ENCODE measurements at regions not wholly inside any gene's neighbourhood (a gene's known extent, or its start where the extent isn't known, plus 50 kb on each side); places are given as distances from the start of the nearest gene placed in this dataset.

- ATAC-seq (no peak), DNase-seq (no peak)
- no peaks in the 10 kb centered on the region for H3K4me1 Mint-ChIP-seq
- peaks cover 6% of the 10 kb centered on the region for H3K27me3 Mint-ChIP-seq
- H3K36me3 Mint-ChIP-seq: no peaks in the 10 kb centered on the region
- CTCF ChIA-PET: no interaction called here
- H3K9me3 Mint-ChIP-seq (ENCODE audit: low read depth): peaks cover 4% of the 10 kb centered on the region
- no peak overlapping the region for H3K4me3 Mint-ChIP-seq
- no peak overlapping the region for H3K27ac Mint-ChIP-seq
Observed at GRCh38 chr14:81681541-81681940, 147.9 kb upstream of the SEL1L start.

DNA sequence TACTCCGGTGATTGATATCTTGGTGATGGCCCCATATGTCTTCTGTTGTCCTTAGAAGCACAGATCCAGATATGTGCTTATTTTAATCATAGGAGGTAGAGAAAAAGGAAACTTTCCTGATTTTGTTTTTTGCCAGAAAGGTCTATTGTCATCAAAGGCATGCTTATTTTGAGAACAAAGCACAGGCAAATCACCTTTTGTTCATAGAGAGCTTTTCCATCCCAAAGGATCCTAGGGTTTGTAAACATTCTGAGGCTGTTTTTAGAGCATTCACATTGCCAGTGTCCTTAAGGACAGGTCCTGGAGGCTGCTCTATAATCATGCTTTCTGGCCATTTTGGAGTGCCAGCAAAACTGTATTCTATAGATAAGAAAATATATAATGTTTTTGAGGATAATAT is 148.5 kb upstream of the SEL1L start:
- no peak overlapping the region for H3K27ac Mint-ChIP-seq
- H3K4me3 Mint-ChIP-seq: no peak overlapping the region
- peaks cover 6% of the 10 kb centered on the region for H3K27me3 Mint-ChIP-seq
- H3K4me1 Mint-ChIP-seq: no peaks in the 10 kb centered on the region
- CTCF ChIA-PET: no interaction called here
- H3K9me3 Mint-ChIP-seq (ENCODE audit: low read depth): peaks cover 4% of the 10 kb centered on the region
- H3K36me3 Mint-ChIP-seq: no peaks in the 10 kb centered on the region
- no peak for ATAC-seq
- no peak for DNase-seq

DNA sequence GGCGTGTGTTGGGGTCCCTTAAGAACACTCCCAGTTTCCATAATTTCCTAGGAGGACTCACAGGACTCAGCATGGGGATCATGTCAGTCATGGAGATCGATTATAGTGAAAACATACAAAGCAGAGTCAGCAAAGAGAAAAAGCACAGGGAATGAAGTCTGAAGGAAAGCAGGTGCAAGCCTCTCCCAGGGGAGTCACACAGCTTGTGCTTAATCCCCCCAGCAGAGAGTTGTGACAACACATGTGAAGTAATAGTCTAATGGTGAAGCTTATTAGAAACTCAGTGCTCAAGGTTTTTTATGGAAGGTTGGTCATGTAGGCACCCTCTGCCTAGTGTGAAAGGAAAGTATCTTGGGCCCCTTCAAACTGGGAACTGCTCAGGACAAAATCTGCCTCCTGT is 149.0 kb upstream of the SEL1L start:
- no peaks in the 10 kb centered on the region for H3K36me3 Mint-ChIP-seq

DNA sequence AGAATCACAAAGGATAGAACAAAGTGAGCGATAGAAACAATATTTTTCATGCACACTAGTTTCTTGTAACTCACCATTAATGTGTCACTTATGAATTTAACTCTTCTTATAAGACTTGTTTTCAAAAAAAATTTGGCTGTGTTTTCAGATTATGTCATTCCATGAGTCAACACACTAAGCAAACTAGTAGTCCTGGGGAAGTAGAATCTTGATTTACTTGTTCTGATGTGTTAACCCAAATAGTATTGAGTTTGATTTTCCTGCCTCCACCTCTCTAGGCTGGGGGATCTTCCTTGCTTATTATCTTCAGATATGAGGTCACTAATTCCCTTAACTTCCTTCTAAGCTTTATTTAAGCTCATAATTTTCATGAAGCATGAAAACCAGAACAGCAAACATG is 151.0 kb upstream of the SEL1L start:
- ATAC-seq (no peak), DNase-seq (no peak)
- Mint-ChIP-seq H3K27me3 (peaks cover 6% of the 10 kb centered on the region), H3K36me3 (no peaks in the 10 kb centered on the region), H3K4me3 (no peak overlapping the region), H3K9me3 (ENCODE audit: low read depth) (peaks cover 4% of the 10 kb centered on the region), H3K4me1 (no peaks in the 10 kb centered on the region), H3K27ac (no peak overlapping the region)
- CTCF ChIA-PET: no interaction called here

More for the DNA sequence above, 149.0 kb upstream of the SEL1L start:
- CTCF ChIA-PET: no interaction called here
- Mint-ChIP-seq H3K27ac (no peak overlapping the region), H3K4me3 (no peak overlapping the region), H3K9me3 (ENCODE audit: low read depth) (peaks cover 4% of the 10 kb centered on the region), H3K4me1 (no peaks in the 10 kb centered on the region), H3K27me3 (peaks cover 6% of the 10 kb centered on the region)
- no peak for DNase-seq
- ATAC-seq: no peak

- no peak overlapping the region for H3K4me3 Mint-ChIP-seq
- H3K9me3 Mint-ChIP-seq (ENCODE audit: low read depth): peaks cover 4% of the 10 kb centered on the region
- DNase-seq (no peak), ATAC-seq (no peak)
- no peak overlapping the region for H3K27ac Mint-ChIP-seq
- CTCF ChIA-PET: no interaction called here
- H3K36me3 Mint-ChIP-seq: no peaks in the 10 kb centered on the region
- no peaks in the 10 kb centered on the region for H3K4me1 Mint-ChIP-seq
- no peaks in the 10 kb centered on the region for H3K27me3 Mint-ChIP-seq
Observed at GRCh38 chr14:81686512-81686911, 152.9 kb upstream of the SEL1L start.

- no peak for ATAC-seq
Observed at GRCh38 chr14:81691931-81692330, 158.3 kb upstream of the SEL1L start.

GRCh38 chr14:81694419-81694818 is 160.8 kb upstream of the SEL1L start:
- Mint-ChIP-seq H3K4me3 (no peak overlapping the region), H3K27me3 (no peaks in the 10 kb centered on the region), H3K4me1 (no peaks in the 10 kb centered on the region), H3K9me3 (ENCODE audit: low read depth) (no peaks in the 10 kb centered on the region), H3K36me3 (no peaks in the 10 kb centered on the region), H3K27ac (no peak overlapping the region)
- DNase-seq (no peak), ATAC-seq (no peak)
- CTCF ChIA-PET: no interaction called here

More at GRCh38 chr14:81691931-81692330, 158.3 kb upstream of the SEL1L start:
- Mint-ChIP-seq H3K4me1 (no peaks in the 10 kb centered on the region), H3K36me3 (no peaks in the 10 kb centered on the region), H3K27me3 (no peaks in the 10 kb centered on the region), H3K4me3 (no peak overlapping the region), H3K9me3 (ENCODE audit: low read depth) (no peaks in the 10 kb centered on the region), H3K27ac (no peak overlapping the region)
- no peak for DNase-seq
- CTCF ChIA-PET: interaction anchor here (0.9 kb wide), 1 partner anchor 289 kb away, joined by 3 read pairs; no protein-coding TSS in a partner anchor

DNA sequence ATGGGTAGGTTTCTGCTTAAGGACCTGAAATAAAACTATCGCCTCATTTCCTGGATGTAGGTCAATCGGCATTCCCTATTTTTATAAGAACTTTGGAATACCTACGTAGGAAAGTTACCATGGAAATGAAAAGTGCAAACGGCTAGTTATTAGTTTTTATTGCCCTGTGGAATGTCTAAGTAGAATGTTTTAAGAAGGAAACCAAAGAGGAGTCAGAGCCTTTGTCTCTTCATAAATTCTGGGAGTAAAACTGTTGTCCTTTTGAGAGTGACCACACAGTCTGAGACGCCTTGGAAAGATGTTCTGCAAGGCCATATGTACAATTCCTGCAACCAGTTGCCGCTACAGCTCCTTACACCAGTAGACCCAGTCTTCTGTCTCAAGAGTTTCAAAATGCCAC is 176.0 kb upstream of the SEL1L start:
- Mint-ChIP-seq H3K9me3 (ENCODE audit: low read depth) (no peaks in the 10 kb centered on the region), H3K4me1 (no peaks in the 10 kb centered on the region), H3K4me3 (no peak overlapping the region), H3K36me3 (no peaks in the 10 kb centered on the region), H3K27me3 (no peaks in the 10 kb centered on the region), H3K27ac (no peak overlapping the region)
- DNase-seq (no peak), ATAC-seq (no peak)
- CTCF ChIA-PET: no interaction called here

GRCh38 chr14:81710232-81710845 is 176.7 kb upstream of the SEL1L start:
- no peak for ATAC-seq
- Mint-ChIP-seq H3K27ac (no peak overlapping the region), H3K4me3 (no peak overlapping the region), H3K4me1 (no peaks in the 10 kb centered on the region), H3K27me3 (no peaks in the 10 kb centered on the region), H3K36me3 (no peaks in the 10 kb centered on the region), H3K9me3 (ENCODE audit: low read depth) (no peaks in the 10 kb centered on the region)
- no peak for DNase-seq
- CTCF ChIA-PET: no interaction called here

DNA sequence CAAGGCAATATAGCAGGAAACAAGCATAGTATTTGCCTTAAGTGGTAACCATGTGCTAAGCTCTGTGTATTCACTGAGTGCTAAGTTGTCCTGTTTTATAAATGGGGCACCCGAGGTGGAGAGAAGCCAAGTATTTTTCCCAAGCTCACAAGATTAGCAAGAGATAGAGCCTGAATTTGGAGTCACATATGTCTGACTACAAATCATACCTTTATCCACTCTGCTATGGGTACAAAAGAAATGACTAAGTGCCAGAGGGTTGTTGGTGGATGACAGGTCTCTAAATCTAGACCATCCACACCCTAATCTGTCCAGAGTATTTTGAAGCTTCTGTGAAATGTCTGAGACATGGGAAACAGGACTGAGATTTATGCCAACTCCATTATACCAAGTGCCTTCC is 182.1 kb upstream of the SEL1L start:
- Mint-ChIP-seq H3K36me3 (no peaks in the 10 kb centered on the region), H3K4me1 (no peaks in the 10 kb centered on the region), H3K27me3 (no peaks in the 10 kb centered on the region), H3K4me3 (no peak overlapping the region), H3K9me3 (ENCODE audit: low read depth) (no peaks in the 10 kb centered on the region), H3K27ac (no peak overlapping the region)
- DNase-seq: no peak
- CTCF ChIA-PET: no interaction called here
- ATAC-seq: no peak

DNA sequence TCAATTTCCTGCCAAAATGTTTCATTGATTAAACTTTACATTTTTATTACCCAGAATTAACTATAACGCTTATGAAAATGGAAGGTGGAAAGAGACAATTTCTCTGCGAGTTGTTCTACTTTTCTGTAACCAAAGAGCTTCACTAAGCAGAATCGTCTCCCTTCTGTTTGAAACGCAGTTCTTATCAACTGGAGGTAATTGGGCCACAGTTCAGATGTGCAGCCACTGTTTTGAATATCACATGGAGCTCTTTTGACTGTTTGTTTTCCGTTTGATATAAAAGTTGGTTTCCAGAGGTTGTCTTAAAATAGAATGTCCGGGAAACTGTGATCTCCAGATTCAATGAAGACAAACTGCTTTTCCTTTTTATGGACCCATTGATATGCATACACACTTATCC is 183.3 kb upstream of the SEL1L start:
- Mint-ChIP-seq H3K36me3 (no peaks in the 10 kb centered on the region), H3K4me1 (no peaks in the 10 kb centered on the region), H3K27ac (no peak overlapping the region), H3K27me3 (no peaks in the 10 kb centered on the region), H3K4me3 (no peak overlapping the region), H3K9me3 (ENCODE audit: low read depth) (no peaks in the 10 kb centered on the region)
- ATAC-seq (no peak), DNase-seq (no peak)
- CTCF ChIA-PET: interaction anchor here (0.9 kb wide), 1 partner anchor 21 kb away, joined by 3 read pairs; no protein-coding TSS in a partner anchor

DNA sequence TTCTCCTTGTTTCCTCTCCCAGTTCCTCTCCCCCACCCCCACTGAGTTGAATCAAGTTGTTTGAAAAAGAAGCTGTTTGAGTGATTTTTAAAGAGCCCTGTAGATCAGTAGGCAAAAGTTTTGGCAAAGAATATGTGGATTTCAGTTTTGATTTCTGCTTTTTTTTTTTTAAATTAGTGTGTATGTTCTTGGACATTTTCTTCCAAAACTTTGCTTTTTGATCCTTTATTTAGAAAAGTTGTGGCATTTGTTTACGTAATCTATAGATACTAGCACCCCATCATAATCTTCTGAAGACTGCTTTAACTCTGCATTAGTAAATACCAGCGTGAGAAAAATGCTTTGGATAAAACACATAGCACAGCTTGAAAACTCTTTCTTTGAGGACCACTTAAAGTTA is 190.3 kb upstream of the SEL1L start:
- Mint-ChIP-seq H3K9me3 (ENCODE audit: low read depth) (no peaks in the 10 kb centered on the region), H3K27ac (no peak overlapping the region), H3K4me1 (no peaks in the 10 kb centered on the region), H3K4me3 (no peak overlapping the region), H3K36me3 (no peaks in the 10 kb centered on the region), H3K27me3 (no peaks in the 10 kb centered on the region)
- DNase-seq (no peak), ATAC-seq (no peak)
- CTCF ChIA-PET: no interaction called here

GRCh38 chr14:81727218-81727617 is 193.6 kb upstream of the SEL1L start:
- DNase-seq (no peak), ATAC-seq (no peak)
- Mint-ChIP-seq H3K4me1 (no peaks in the 10 kb centered on the region), H3K36me3 (no peaks in the 10 kb centered on the region), H3K9me3 (ENCODE audit: low read depth) (no peaks in the 10 kb centered on the region), H3K27me3 (no peaks in the 10 kb centered on the region), H3K27ac (no peak overlapping the region), H3K4me3 (no peak overlapping the region)
- CTCF ChIA-PET: no interaction called here

DNA sequence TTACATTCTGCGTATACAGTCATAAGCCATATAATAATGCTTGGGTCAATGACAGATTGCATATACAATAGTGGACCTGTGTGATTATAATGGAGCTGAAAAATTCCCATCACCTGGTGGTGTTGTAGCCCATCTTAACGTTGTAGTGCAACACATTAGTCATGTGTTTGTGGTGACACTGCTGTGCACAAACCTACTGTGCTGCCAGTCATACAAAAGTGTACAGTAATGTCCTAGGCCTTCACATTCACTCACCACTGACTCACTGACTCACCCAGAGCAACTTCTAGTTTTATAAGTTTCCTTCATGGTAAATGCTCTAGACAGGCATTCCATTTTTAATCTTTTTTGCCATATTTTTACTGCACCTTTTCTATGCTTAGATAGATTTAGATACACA is 194.8 kb upstream of the SEL1L start:
- no peaks in the 10 kb centered on the region for H3K36me3 Mint-ChIP-seq
- no peaks in the 10 kb centered on the region for H3K27me3 Mint-ChIP-seq
- H3K9me3 Mint-ChIP-seq (ENCODE audit: low read depth): no peaks in the 10 kb centered on the region
- no peak overlapping the region for H3K4me3 Mint-ChIP-seq
- ATAC-seq (no peak), DNase-seq (no peak)
- CTCF ChIA-PET: no interaction called here
- H3K27ac Mint-ChIP-seq: no peak overlapping the region
- no peaks in the 10 kb centered on the region for H3K4me1 Mint-ChIP-seq

GRCh38 chr14:81729622-81730021 is 196.0 kb upstream of the SEL1L start:
- Mint-ChIP-seq H3K9me3 (ENCODE audit: low read depth) (no peaks in the 10 kb centered on the region), H3K27ac (no peak overlapping the region), H3K4me3 (no peak overlapping the region), H3K27me3 (no peaks in the 10 kb centered on the region), H3K4me1 (no peaks in the 10 kb centered on the region), H3K36me3 (no peaks in the 10 kb centered on the region)
- ATAC-seq: no peak
- CTCF ChIA-PET: no interaction called here
- DNase-seq: no peak

Data from activated CD8-positive, alpha-beta memory T cell treated with anti-CD3 and anti-CD28 coated beads, Interleukin-2, amount 10 ng/mL, durations not matched to agents 7 days and 5 days (primary cell).